M059J (cell line): ENCODE measurements at regions not wholly inside any gene's neighbourhood (a gene's known extent, or its start where the extent isn't known, plus 50 kb on each side); places are given as distances from the start of the nearest gene placed in this dataset.
"Not testable (repeated sequence)": the region's sequence is repeated elsewhere in the genome, so short reads cannot be mapped to it uniquely, and the experiment has no call there.

Source experiments
- DNase-seq: peaks from one replicate; pipeline ENCODE4 v3.0.0-alpha.2; 2012; ENCODE audit warnings: low read depth

DNA sequence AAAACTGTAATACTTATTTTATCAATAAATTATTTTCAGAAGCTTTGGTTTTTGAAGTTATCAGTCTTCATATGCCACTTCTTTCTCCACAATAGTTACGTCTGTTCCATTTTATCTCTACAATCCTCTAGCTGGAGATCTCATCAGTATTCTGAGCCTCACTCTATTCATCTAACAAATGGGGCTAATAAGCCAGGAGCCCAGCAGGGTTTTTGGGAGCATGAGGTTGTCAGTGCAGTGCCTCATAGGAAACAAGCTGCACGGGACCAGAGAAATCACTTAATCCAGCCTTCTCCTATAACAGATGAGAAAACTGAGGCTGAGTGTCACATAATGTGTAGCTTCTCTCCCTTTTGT lies 501.9 kb upstream of the RGS6 start:
- DNase-seq = no peak

DNA sequence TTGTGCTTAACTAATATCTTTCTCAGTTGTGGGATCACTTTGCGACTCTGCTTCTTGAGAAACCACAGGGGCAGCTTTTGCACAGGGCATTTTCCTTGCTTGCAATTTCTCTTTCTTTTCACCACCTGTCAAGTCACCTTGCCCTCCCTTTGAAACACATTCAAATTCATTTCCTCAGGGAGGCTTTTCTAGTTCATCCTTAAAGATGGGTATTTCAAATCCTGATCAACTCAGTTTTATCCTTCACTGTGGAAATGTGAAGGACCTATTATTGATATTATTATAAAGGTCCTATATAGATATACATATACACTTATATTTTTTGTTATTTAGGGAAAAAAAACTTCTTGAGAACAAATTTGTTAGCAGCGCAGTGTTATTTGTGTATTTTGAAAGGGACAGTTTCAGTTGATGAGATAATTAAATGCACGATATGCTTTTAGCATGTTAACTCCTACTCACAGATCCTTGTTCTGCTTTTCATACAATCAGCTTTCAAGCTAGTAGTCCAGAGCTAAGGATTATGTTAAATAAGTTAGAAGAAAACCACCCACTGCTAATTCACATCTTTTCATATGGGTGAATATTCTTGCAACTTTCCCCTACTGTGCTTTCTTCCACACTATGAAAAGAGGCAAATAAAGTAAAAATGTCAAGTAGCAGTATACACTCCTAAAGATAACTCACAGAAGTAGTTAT lies 501.4 kb upstream of the RGS6 start:
- DNase-seq = no peak

GRCh38 chr14:71432334-71433110 lies 499.7 kb upstream of the RGS6 start:
- no peak for DNase-seq

GRCh38 chr14:71433303-71433702 lies 498.9 kb upstream of the RGS6 start:
- DNase-seq = no peak

- not testable (repeated sequence) for DNase-seq
These were observed 496.6 kb upstream of the RGS6 start for GRCh38 chr14:71435641-71436040.

DNA sequence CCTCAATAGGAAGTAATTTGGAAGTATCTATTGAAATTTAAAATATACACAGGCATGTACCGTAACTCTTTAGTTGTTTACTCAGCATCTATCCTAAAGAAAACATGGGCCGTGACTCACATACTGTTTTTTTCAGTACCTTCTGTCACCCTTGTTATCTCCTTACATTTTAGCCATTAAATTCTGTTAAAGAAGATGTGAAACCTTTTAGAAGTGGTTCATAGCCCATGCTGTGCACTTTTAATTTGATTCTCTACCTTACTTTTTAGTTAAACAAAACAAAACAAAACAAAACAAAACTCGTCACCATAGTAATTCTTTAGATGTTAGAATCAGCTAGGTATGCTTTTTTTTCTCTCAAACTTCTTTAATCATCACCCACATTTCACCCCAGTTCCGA lies 494.4 kb upstream of the RGS6 start:
- DNase-seq = peak; percentile 16

GRCh38 chr14:71438684-71439083 lies 493.5 kb upstream of the RGS6 start:
- peak; percentile 42 for DNase-seq

DNA sequence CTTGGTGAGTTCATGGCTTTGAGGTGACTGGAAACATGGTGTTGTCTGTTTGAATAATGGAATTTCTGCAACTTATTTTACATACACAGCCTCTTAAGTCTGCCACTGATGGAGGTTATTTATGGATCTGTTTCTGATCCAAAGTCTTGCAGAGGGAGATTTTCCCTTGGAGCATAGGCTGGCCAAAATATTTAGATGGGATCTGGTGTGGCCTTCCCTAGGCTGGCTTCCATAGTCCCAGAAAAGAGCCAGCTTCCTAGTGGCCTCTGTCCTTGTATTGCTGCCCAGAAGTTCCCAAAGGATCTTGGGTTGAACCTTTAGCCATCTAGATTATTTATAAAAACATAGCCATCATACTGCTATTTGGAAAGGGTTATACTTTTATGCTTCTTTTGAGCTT lies 491.1 kb upstream of the RGS6 start:
- DNase-seq = no peak

DNA sequence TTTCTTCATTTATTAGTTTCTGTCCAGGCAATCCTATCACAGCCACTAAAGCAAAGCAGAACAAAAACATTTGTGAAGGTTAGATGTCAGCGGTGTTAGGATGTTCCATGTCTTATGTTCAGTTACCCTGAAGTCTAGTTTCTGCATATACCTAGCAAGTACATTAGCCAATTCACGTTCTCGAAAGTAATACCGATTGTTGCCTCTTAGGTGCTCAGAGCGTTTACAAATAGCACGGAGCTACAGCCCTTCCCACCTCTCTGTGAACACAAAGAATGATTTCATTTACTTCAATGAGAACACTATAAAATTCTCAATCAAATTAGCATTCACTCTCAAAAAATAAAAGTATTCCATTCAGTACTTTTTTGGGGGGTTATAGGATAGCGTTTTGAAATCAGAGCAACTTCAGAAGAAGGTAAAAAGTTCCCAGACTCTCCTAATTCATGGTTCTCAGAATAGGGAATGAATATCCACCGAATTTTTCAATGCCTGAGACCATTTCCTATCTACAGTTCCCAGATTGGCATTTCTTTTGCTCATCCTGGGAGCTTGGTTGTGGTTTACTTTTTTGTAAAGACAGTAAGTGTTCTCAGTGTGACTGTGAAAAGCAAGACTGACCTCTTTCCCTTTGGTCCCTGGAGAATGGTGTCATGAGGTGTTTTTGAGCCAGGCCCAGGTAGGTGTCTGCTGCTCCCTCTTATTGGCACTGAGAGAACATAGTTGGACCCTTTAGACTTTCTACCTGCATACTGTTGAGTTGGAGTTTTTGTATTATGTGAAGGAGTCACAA lies 488.0 kb upstream of the RGS6 start:
- no peak for DNase-seq

DNA sequence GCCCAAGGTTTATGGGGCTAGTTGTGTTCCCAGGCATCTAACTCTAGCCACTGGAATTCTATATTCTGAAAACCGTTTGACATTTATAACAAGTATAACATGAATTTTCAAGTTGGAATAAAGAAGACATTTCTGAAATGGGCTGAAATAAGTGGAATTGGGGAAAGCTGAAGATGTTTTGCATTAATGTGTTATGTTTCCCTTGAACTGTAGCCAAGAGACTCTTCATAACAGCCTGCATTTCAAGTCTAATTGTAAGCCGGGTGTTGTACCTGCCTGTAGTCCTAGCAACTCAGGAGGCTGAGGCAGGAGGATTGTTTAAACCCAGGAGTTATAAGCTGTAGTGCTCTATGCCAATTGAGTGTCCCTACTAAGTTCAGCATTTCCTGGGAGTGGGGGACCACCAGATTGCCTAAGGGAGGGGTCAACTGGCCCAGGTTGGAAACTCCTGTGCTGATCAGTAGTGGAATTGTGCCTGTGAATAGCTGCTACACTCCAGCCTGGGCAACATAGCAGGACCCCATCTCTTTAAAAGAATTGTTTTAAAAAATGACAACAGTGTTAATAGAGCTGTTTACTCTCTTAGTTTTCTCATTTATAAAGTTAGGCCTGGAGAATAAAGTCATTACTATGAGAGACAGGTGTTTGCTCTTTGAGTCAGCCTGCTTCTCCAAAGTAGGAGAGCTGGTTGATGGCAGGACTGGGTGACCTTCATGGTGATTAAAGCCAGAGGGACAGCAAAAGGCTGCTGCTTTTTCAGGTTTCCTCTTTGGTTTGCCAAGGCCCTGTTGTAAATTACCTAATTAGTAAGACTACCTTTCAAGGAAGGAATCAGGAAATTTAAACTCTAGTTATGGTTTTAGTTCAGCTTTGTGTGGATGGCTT lies 483.6 kb upstream of the RGS6 start:
- DNase-seq = no peak

DNA sequence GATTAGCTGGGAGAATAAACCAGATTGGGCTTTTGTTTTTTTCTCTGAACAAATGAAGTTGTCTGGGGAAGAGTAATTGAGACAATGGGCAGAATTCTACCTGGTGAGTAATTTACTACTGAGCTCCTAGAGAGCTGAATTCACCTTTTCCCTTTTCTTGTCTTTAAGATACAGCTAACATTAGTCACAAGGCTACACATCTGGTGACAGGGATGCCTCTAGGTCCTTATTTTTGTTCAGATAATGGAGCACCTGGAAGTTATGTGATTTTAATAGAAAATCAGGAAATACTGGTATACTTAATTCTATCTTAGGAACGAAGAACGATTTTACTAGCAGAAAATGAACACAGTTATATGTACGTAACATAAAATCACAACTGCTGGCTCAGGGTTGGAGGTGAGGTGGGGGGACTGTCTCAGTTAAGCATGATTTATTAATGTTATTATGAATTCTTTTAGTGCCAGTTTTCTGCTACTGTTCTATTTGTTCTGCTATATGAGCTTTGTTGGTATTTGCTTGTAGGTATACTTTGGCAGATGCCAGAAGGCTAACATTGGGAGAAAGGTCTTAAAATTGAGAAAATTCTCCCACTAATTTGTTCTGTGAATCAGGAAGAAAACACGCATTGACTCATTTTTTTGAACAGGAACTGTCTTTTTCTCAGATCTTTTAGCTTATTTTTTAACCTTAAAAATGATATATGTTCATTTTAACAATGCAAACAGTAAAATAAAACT lies 482.7 kb upstream of the RGS6 start:
- DNase-seq = no peak

DNA sequence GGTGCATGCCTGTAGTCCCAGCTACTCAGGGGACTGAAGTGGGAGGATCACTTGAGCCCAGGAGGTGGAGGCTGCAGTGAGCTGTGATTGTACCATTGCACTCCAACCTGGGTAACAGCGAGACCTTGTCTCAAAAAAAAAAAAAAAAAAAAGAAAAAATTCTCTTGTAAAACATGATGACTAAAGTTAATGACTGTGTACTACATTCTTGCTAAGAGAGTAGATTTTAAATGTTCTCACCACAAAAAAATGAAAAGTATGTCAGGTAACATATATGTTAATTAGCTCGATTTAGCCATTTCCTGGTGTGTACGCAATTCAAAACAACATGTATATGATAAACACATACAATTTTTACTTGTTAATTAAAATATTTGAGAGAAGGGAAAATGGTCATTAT lies 480.7 kb upstream of the RGS6 start:
- DNase-seq = peak; percentile 57

- peak; percentile 54 for DNase-seq
These were observed 479.7 kb upstream of the RGS6 start for GRCh38 chr14:71452539-71452938.

DNA sequence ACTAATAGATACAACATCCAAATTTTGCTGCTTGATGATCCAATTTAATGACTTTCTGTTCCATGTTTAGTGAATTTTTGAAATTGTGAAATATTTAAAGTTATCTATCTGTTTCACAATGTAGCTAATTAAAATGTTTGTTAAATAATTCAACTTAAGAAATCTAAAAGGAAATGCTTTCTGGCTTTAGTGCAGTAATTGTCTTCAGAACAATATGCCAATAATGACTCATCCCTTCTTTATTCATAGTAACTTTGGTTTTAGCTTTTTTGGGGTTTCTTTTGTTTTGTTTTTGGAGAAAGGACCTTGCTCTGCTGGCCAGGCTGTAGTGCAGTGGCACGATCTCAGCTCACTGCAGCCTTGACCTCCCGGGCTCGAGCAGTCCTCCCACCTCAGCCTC lies 479.2 kb upstream of the RGS6 start:
- peak; percentile 27 for DNase-seq

GRCh38 chr14:71454010-71454409 lies 478.2 kb upstream of the RGS6 start:
- no peak for DNase-seq

DNA sequence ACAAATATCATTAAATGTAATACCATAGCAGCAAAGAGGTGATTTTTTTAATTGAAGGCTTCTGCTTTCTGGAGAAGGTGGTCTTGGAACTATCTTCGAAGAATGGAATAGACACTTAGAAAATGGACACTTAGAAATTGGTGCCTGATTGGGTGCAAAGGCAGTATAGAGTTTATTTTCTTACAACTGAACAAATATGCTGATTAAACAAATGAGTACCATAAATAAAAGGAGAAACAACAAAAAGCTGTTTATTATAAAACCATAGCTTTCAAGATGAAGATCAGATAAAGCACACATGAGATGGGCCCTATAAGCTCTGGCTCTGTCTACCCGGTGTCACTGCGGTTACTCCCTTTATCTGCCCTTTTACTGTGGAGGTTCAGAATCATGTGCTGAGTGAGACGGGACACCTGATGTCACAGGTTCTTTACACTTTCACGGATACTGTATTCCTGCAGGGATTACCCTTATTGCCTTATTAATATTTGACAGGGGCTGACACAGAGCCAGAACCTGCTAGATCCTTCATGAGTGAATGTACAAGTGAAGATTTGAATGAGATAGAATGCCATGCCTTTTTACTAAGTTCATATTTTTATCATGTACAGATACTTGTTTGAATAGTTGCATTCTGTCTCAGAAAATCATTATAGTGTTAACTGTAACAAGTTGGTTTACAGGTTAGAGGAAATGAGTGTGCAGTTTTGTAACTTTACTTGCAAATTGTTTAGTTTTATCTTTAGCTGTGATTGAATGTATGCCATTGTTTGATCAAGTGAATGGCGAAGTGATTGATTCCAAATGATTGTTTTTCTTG lies 477.5 kb upstream of the RGS6 start:
- DNase-seq = no peak

DNA sequence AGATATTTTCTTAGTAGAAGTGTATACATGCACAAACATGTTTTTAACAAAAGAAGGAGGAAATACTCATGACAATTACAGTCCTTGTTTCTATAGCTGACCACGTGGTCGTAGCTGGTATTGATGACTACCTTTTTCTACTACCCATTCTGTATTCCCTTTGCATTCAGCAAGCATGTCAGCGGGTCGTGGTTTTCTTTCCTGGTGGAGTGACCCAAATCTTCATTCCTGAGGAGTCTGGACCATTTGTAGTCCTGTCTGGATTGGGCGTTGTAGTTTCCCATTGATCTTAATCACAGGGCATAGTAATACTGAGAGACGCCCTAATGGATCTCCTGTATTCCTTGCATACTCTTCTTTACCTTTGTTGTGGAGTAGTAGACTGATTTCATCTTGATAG lies 472.1 kb upstream of the RGS6 start:
- no peak for DNase-seq

DNA sequence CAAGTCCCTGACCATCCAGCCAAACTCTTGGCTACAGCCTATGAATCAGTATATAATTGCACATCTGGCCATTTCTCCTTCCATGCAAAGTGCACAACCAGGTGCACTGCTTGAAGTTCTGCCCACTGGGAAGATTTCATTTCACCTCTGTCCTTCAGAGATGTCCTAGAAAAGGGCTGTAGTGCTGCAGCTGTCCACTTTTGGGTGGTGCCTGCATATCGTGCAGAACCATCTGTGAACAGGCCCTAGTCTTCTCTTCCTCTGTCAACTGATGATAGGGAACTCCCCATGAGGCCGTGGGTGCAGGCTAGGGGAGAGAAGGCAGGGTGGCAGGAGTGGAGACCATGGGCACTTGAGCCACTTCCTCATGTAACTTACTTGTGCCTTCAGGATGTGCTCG lies 470.6 kb upstream of the RGS6 start:
- not testable (repeated sequence) for DNase-seq

DNA sequence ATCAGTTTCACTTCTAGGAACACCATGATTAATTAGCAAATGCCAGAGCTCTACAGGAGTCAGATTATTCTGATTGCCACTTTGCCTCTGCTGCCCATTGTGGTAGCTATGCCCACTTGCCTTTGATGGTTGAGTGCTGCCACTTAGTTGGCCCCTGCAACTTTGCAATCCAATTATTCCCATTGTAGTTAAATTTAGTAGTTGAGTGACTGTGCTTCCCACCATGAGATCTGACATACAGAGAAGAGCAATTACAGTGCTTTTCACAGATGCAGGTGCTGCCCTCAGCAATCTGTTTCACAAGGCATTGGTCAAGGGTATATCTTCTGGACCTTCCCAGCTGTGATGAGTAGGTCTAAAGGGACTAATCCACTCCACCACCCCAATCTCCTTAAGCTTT lies 468.4 kb upstream of the RGS6 start:
- no peak for DNase-seq

DNA sequence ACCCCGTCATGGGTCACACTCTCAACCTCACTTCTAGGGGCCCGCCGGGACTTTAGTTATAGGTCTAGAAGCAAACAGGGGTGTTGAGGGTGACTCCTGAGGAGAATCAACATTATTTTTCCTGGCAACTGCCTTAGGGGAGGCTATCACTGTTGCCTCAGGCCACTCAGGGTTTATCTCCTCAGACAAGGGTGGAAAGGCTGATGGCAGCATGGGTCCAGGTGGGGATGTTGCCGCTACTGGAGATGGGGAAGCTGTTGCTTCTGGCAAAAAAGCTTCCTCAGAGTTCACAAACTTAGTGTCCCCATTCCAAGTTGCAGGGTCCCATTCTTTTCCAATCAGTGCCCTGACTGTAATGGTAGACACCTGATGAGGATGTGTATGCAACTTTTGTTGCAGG lies 467.4 kb upstream of the RGS6 start:
- no peak for DNase-seq
